Spleen (tissue), 11 donors: ENCODE measurements at regions not wholly inside any gene's neighbourhood (a gene's known extent, or its start where the extent isn't known, plus 50 kb on each side); places are given as distances from the start of the nearest gene placed in this dataset.

Experiments used
- DNase-seq: peaks from one replicate; pipeline ENCODE4 v3.0.0-alpha.2; 2020
- H3K27ac ChIP-seq, 8 donors: fragments of 200-600 bp; sonication (generic) in 7 of 8; 1 replicate in 4 of 8; 2 replicates in 4 of 8; pipeline versions ENCODE4 v1.5.0 to v1.8.0; 2016 to 2021; ENCODE audit warnings: inconsistent platforms in 4 of 8, mild to moderate bottlenecking in 4 of 8, moderate library complexity in 1 of 8
- H3K27me3 ChIP-seq, 7 donors: fragments of 200-600 bp; sonication (generic) in 6 of 7; replicated peaks in 1 of 7; 1 replicate in 4 of 7; 2 replicates in 3 of 7; pipeline versions ENCODE4 v1.5.0 to v1.8.0; 2016 to 2021; ENCODE audit warnings: inconsistent platforms in 3 of 7, mild to moderate bottlenecking in 1 of 7
- H3K36me3 ChIP-seq, 6 donors: fragments of 200-600 bp; sonication (generic) in 5 of 6; 1 replicate in 4 of 6; 2 replicates in 2 of 6; pipeline versions ENCODE4 v1.5.0 to v1.8.0; 2016 to 2021; ENCODE audit warnings: inconsistent platforms in 2 of 6
- H3K4me1 ChIP-seq, 6 donors: fragments of 200-600 bp; sonication (generic) in 5 of 6; 1 replicate in 3 of 6; 2 replicates in 3 of 6; pipeline versions ENCODE4 v1.5.0 to v1.8.0; 2016 to 2021; ENCODE audit warnings: inconsistent platforms in 3 of 6
- H3K4me3 ChIP-seq, 8 donors: fragments of 200-600 bp; sonication (generic) in 7 of 8; 1 replicate in 4 of 8; 2 replicates in 4 of 8; pipeline versions ENCODE4 v1.5.0 to v1.8.0; 2016 to 2021; ENCODE audit warnings: inconsistent platforms in 4 of 8, mild to moderate bottlenecking in 4 of 8, moderate library complexity in 2 of 8
- H3K9me3 ChIP-seq, 8 donors: fragments of 200-600 bp; sonication (generic) in 7 of 8; 1 replicate in 4 of 8; 2 replicates in 4 of 8; pipeline versions ENCODE4 v1.5.0 to v1.8.0; 2016 to 2021; ENCODE audit warnings: inconsistent platforms in 4 of 8
- CTCF ChIP-seq, 11 experiments: fragments of 200-600 bp in 7 of 11; fragments of 450-650 bp in 4 of 11; sonication (generic) in 4 of 11; IDR thresholded peaks in 8 of 11; conservative IDR thresholded peaks in 3 of 11; 1 replicate in 7 of 11; 2 replicates in 4 of 11; pipeline versions ENCODE4 v1.4.0 to v1.8.0; 2016 to 2021; ENCODE audit warnings: antibody characterized with exemption in 11 of 11, inconsistent platforms in 4 of 11, mild to moderate bottlenecking in 1 of 11
- POLR2A ChIP-seq, 3 donors: fragments of 450-650 bp; IDR thresholded peaks; one replicate each; pipeline ENCODE4 v1.5.1; 2017; ENCODE audit warnings: antibody characterized with exemption in 3 of 3, mild to moderate bottlenecking in 1 of 3
- POLR2AphosphoS5 ChIP-seq, 3 donors: sonication (generic); formaldehyde crosslinking; IDR thresholded peaks; one replicate each; pipeline ENCODE4 v1.5.1; 2017; ENCODE audit warnings: antibody characterized with exemption in 3 of 3
- WGBS, 5 donors: extraction: QIAGEN DNeasy Blood & Tissue Kit in 3 of 5; methylation state at CpG; one replicate each; pipeline versions ENCODE4 v1.1.5 to v1.1.7; 2013 to 2018; 5-methylcytosine and 5-hydroxymethylcytosine counted together
- intact Hi-C: fragments of 100-400 bp; cut with DNase I; formaldehyde crosslinking; loops from one replicate; pipeline ENCODE4 v1.15.0; 2023; ENCODE audit warnings: low total_unique reads
- donor health status: healthy with polysubstance abuse.
- donor health status: DM: no; HTN: no; CAD: no; lungs with moderate emphysema.
- donor health status: DM: no; HTN: no; CAD: no.
- donor health status: Bipolar disorder and iron deficiency.
- donor health status: healthy.
- donor health status: DM: no; HTN: no; CAD: no.
- donor health status: DM: yes; HTN: yes; CAD: no.

DNA sequence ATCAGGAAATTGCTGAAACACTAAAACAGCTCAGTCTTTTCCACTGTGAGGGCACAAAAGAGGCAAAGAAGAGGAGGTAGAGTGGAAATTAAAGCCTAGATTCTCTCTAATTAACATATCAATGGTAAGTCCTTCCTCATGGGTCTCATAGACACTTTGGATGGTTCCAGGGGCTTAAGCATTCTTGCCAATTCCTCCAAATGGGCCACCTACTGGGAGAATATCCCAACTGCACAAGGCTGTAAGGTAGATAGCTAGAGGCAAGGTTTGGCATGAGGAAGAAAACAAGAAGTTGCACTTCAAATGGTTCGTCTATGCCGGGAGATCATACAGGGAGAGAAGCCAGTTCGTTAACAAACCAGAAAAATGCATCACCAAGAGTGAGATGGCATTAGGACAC is 107.6 kb upstream of the KHDRBS2 start:
- peaks cover 0 to 11% (median 0%) of the 10 kb centered on the region in 6 donors for H3K4me1 ChIP-seq
- 81 to 86% (median 86%) methylated on average over 3 of the region's 3 CpGs for WGBS, 5 donors
- TF ChIP-seq POLR2AphosphoS5 (IDR thresholded peaks at IDR 0.05) (no peak), POLR2A (IDR thresholded peaks at IDR 0.05) (no peak), CTCF (IDR thresholded peaks at IDR 0.05 in 8 of 11, conservative IDR thresholded peaks at IDR 0.05 in 3 of 11) (no peak)
- H3K27me3 ChIP-seq, result no peaks in the 10 kb centered on the region
- intact Hi-C loops, result no loop called here
- no peaks in the 10 kb centered on the region for H3K36me3 ChIP-seq
- no peak for DNase-seq
- H3K9me3 ChIP-seq, result peaks cover 0 to 10% (median 0%) of the 10 kb centered on the region in 8 donors
- H3K27ac ChIP-seq, result no peak overlapping the region
- no peak overlapping the region for H3K4me3 ChIP-seq

- WGBS, 5 donors, result 56 to 84% (median 67%) methylated on average over 3 of the region's 3 CpGs
- no peak overlapping the region for H3K27ac ChIP-seq
- intact Hi-C loops, result no loop called here
- DNase-seq, result no peak
- no peaks in the 10 kb centered on the region for H3K27me3 ChIP-seq
- no peaks in the 10 kb centered on the region for H3K36me3 ChIP-seq
- H3K4me1 ChIP-seq, result peaks cover 0 to 11% (median 0%) of the 10 kb centered on the region in 6 donors
- TF ChIP-seq POLR2A (IDR thresholded peaks at IDR 0.05), result no peak
- no peak for TF ChIP-seq CTCF (IDR thresholded peaks at IDR 0.05 in 8 of 11, conservative IDR thresholded peaks at IDR 0.05 in 3 of 11)
- no peak for TF ChIP-seq POLR2AphosphoS5 (IDR thresholded peaks at IDR 0.05)
- H3K4me3 ChIP-seq, result no peak overlapping the region
- H3K9me3 ChIP-seq, result peaks cover 0 to 10% (median 0%) of the 10 kb centered on the region in 8 donors
Observed at GRCh38 chr6:62392291-62392690, 106.3 kb upstream of the KHDRBS2 start.

DNA sequence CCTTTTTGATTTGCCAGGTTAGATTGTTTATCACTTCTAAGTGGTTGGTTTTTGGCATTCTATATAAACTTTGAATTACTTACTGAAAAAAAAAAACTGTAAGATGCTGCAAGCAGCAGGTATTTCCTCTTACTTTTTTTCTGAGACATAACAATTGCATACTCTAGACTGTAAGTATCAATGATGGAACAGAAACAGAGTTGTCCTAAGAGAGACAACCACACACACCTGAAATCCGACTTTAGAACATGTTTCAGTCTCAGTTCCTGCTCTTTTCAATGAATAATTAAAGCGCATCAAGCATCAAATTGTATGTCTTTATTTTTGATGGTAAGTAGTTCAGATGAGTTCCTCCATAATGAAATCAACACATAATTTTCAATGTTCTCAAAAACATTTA is 105.3 kb upstream of the KHDRBS2 start:
- no peaks in the 10 kb centered on the region for H3K36me3 ChIP-seq
- no peak for TF ChIP-seq POLR2AphosphoS5 (IDR thresholded peaks at IDR 0.05)
- TF ChIP-seq POLR2A (IDR thresholded peaks at IDR 0.05), result no peak
- TF ChIP-seq CTCF (IDR thresholded peaks at IDR 0.05 in 8 of 11, conservative IDR thresholded peaks at IDR 0.05 in 3 of 11), result no peak
- H3K4me3 ChIP-seq, result no peak overlapping the region
- WGBS, 5 donors, result 67 to 88% (median 82%) methylated on average over 2 of the region's 2 CpGs
- intact Hi-C loops, result no loop called here
- no peak overlapping the region for H3K27ac ChIP-seq
- no peaks in the 10 kb centered on the region for H3K27me3 ChIP-seq
- H3K4me1 ChIP-seq, result peaks cover 0 to 11% (median 0%) of the 10 kb centered on the region in 6 donors
- no peak for DNase-seq
- H3K9me3 ChIP-seq, result peaks cover 0 to 10% (median 0%) of the 10 kb centered on the region in 8 donors

GRCh38 chr6:62390401-62390800 is 104.4 kb upstream of the KHDRBS2 start:
- peaks cover 0 to 11% (median 0%) of the 10 kb centered on the region in 6 donors for H3K4me1 ChIP-seq
- no peaks in the 10 kb centered on the region for H3K27me3 ChIP-seq
- no peak for DNase-seq
- intact Hi-C loops, result no loop called here
- TF ChIP-seq POLR2AphosphoS5 (IDR thresholded peaks at IDR 0.05) (no peak), CTCF (IDR thresholded peaks at IDR 0.05 in 8 of 11, conservative IDR thresholded peaks at IDR 0.05 in 3 of 11) (no peak), POLR2A (IDR thresholded peaks at IDR 0.05) (no peak)
- H3K4me3 ChIP-seq, result no peak overlapping the region
- H3K27ac ChIP-seq, result no peak overlapping the region
- H3K36me3 ChIP-seq, result no peaks in the 10 kb centered on the region
- peaks cover 0 to 10% (median 0%) of the 10 kb centered on the region in 8 donors for H3K9me3 ChIP-seq
